Astrocyte (in vitro differentiated cells and primary cell): ENCODE measurements at regions not wholly inside any gene's neighbourhood (a gene's known extent, or its start where the extent isn't known, plus 50 kb on each side); places are given as distances from the start of the nearest gene placed in this dataset.

ENCODE experiments used
- EZH2 ChIP-seq: IDR thresholded peaks from 2 replicates; pipeline ENCODE4 v1.6.1; 2012; ENCODE audit warnings: mild to moderate bottlenecking, low read length, inconsistent platforms; ENCODE audit not compliant: insufficient read depth
- TF ChIP-seq, protein P1 (sequence below): IDR thresholded peaks from 2 replicates; pipeline ENCODE4 v1.5.1; 2011; ENCODE audit warnings: low read depth, mild to moderate bottlenecking, inconsistent platforms, low read length, moderate library complexity; ENCODE audit not compliant: insufficient read depth

DNA sequence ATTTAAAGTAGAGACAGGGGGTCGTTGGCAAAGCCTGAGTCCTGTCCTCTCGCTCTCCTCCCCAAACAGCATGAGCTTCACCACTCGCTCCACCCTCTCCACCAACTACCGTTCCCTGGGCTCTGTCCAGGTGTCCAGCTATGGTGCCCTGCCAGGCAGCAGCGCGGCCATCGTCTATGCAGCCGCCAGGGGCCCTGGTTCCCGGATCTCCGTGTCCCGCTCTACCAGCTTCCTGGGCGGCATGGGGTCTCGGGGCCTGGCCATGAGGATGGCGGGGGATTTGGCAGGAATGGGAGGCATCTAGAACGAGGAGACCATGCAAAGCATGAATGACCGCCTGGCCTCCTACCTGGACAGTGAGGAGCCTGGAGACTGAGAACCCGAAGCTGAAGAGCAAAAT, 1117.2 kb upstream of the MIR17HG start:
- TF ChIP-seq, protein P1, sequence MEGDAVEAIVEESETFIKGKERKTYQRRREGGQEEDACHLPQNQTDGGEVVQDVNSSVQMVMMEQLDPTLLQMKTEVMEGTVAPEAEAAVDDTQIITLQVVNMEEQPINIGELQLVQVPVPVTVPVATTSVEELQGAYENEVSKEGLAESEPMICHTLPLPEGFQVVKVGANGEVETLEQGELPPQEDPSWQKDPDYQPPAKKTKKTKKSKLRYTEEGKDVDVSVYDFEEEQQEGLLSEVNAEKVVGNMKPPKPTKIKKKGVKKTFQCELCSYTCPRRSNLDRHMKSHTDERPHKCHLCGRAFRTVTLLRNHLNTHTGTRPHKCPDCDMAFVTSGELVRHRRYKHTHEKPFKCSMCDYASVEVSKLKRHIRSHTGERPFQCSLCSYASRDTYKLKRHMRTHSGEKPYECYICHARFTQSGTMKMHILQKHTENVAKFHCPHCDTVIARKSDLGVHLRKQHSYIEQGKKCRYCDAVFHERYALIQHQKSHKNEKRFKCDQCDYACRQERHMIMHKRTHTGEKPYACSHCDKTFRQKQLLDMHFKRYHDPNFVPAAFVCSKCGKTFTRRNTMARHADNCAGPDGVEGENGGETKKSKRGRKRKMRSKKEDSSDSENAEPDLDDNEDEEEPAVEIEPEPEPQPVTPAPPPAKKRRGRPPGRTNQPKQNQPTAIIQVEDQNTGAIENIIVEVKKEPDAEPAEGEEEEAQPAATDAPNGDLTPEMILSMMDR, result no peak
- TF ChIP-seq EZH2, result no peak
